Osteoblast (primary cell): ENCODE measurements at regions not wholly inside any gene's neighbourhood (a gene's known extent, or its start where the extent isn't known, plus 50 kb on each side); places are given as distances from the start of the nearest gene placed in this dataset.

ENCODE experiments used
- DNase-seq: peaks from one replicate; pipeline ENCODE4 v3.0.0; 2011; ENCODE audit warnings: low spot score, mixed read lengths; ENCODE audit not compliant: insufficient read length; ENCODE audit errors: missing footprints
- H2AFZ ChIP-seq: 2 replicates; pipeline ENCODE4 v1.6.0; 2011; ENCODE audit warnings: mild to moderate bottlenecking, low read length
- H3K27ac ChIP-seq: 2 replicates; pipeline ENCODE4 v1.5.1; 2011; ENCODE audit warnings: mild to moderate bottlenecking, low read depth, low read length, moderate library complexity
- H3K27me3 ChIP-seq: 2 replicates; pipeline ENCODE4 v1.6.0; 2012; ENCODE audit warnings: mild to moderate bottlenecking, control low read depth, inconsistent platforms, low read length, moderate library complexity; ENCODE audit not compliant: insufficient read depth
- H3K36me3 ChIP-seq: 2 replicates; pipeline ENCODE4 v1.5.1; 2011; ENCODE audit warnings: mild to moderate bottlenecking, low read length, control low read depth, moderate library complexity; ENCODE audit not compliant: insufficient read depth
- H3K4me1 ChIP-seq: 2 replicates; pipeline ENCODE4 v1.5.1; 2011; ENCODE audit warnings: mild to moderate bottlenecking, low read length, control low read depth, moderate library complexity; ENCODE audit not compliant: insufficient read depth
- H3K4me2 ChIP-seq: 2 replicates; pipeline ENCODE4 v1.6.0; 2011; ENCODE audit warnings: mild to moderate bottlenecking, low read length; ENCODE audit not compliant: insufficient read depth
- H3K4me3 ChIP-seq: fragments of 200-600 bp; sonication (generic); 3 replicates; pipeline ENCODE4 v1.5.1; 2012; ENCODE audit warnings: mild to moderate bottlenecking, low read length, inconsistent platforms; ENCODE audit not compliant: insufficient read depth
- H3K79me2 ChIP-seq: 2 replicates; pipeline ENCODE4 v1.6.0; 2012; ENCODE audit warnings: mild to moderate bottlenecking, low read length, control low read depth, inconsistent platforms; ENCODE audit not compliant: insufficient read depth
- H3K9me3 ChIP-seq: 2 replicates; pipeline ENCODE4 v1.5.1; 2011; ENCODE audit warnings: low read depth, low read length, control low read depth
- H4K20me1 ChIP-seq: 2 replicates; pipeline ENCODE4 v1.6.0; 2012; ENCODE audit warnings: mild to moderate bottlenecking, low read length, control low read depth; ENCODE audit not compliant: insufficient read depth
- CTCF ChIP-seq: IDR thresholded peaks from 2 replicates; pipeline ENCODE4 v1.5.1; 2011; ENCODE audit warnings: mild to moderate bottlenecking, low read depth, low read length, moderate library complexity; ENCODE audit errors: extremely low read depth

- Histone ChIP-seq H3K79me2 (no peaks in the 10 kb centered on the region), H3K4me2 (no peak overlapping the region), H3K36me3 (no peaks in the 10 kb centered on the region), H3K4me3 (no peak overlapping the region), H3K9me3 (no peaks in the 10 kb centered on the region), H3K4me1 (no peaks in the 10 kb centered on the region), H3K27ac (no peak overlapping the region), H4K20me1 (no peaks in the 10 kb centered on the region), H2AFZ (no peak overlapping the region), H3K27me3 (no peaks in the 10 kb centered on the region)
- DNase-seq = no peak
- no peak for TF ChIP-seq CTCF
These were observed 364.7 kb downstream of the PTPRU start for GRCh38 chr1:29601021-29601420.

GRCh38 chr1:29599826-29600225 lies 363.5 kb downstream of the PTPRU start:
- DNase-seq = no peak
- no peak for TF ChIP-seq CTCF

GRCh38 chr1:29599071-29599470 lies 362.7 kb downstream of the PTPRU start:
- Histone ChIP-seq H4K20me1 (no peaks in the 10 kb centered on the region), H3K9me3 (no peaks in the 10 kb centered on the region), H3K27ac (no peak overlapping the region), H3K4me3 (no peak overlapping the region), H3K79me2 (no peaks in the 10 kb centered on the region), H3K27me3 (no peaks in the 10 kb centered on the region), H3K4me1 (no peaks in the 10 kb centered on the region), H3K36me3 (no peaks in the 10 kb centered on the region), H3K4me2 (no peak overlapping the region), H2AFZ (no peak overlapping the region)
- no peak for DNase-seq
- TF ChIP-seq CTCF = no peak

More at GRCh38 chr1:29599826-29600225, 363.5 kb downstream of the PTPRU start:
- no peaks in the 10 kb centered on the region for H3K4me1 ChIP-seq
- H3K27me3 ChIP-seq = no peaks in the 10 kb centered on the region
- no peak overlapping the region for H3K4me2 ChIP-seq
- H3K9me3 ChIP-seq = no peaks in the 10 kb centered on the region
- no peaks in the 10 kb centered on the region for H3K36me3 ChIP-seq
- H4K20me1 ChIP-seq = no peaks in the 10 kb centered on the region
- H3K4me3 ChIP-seq = no peak overlapping the region
- H2AFZ ChIP-seq = no peak overlapping the region
- no peaks in the 10 kb centered on the region for H3K79me2 ChIP-seq
- no peak overlapping the region for H3K27ac ChIP-seq

GRCh38 chr1:29597861-29598260 lies 361.5 kb downstream of the PTPRU start:
- Histone ChIP-seq H3K36me3 (no peaks in the 10 kb centered on the region), H3K4me2 (no peak overlapping the region), H3K27me3 (no peaks in the 10 kb centered on the region), H2AFZ (no peak overlapping the region), H3K4me1 (no peaks in the 10 kb centered on the region), H4K20me1 (no peaks in the 10 kb centered on the region), H3K9me3 (no peaks in the 10 kb centered on the region), H3K27ac (no peak overlapping the region), H3K79me2 (no peaks in the 10 kb centered on the region), H3K4me3 (no peak overlapping the region)
- TF ChIP-seq CTCF = no peak
- DNase-seq = no peak
